ENCODE measurements at regions not wholly inside any gene's neighbourhood (a gene's known extent, or its start where the extent isn't known, plus 50 kb on each side); places are given as distances from the start of the nearest gene placed in this dataset.

- Mint-ChIP-seq H3K4me1 (peaks cover 8% of the 10 kb centered on the region), H3K4me3 (no peak overlapping the region), H3K36me3 (no peaks in the 10 kb centered on the region), H3K27ac (no peak overlapping the region), H3K27me3 (peaks cover 21% of the 10 kb centered on the region), H3K9me3 (no peaks in the 10 kb centered on the region)
- no peak for ATAC-seq
Observed at GRCh38 chr19:34835631-34836351, 62.8 kb upstream of the ZNF599 start.

DNA sequence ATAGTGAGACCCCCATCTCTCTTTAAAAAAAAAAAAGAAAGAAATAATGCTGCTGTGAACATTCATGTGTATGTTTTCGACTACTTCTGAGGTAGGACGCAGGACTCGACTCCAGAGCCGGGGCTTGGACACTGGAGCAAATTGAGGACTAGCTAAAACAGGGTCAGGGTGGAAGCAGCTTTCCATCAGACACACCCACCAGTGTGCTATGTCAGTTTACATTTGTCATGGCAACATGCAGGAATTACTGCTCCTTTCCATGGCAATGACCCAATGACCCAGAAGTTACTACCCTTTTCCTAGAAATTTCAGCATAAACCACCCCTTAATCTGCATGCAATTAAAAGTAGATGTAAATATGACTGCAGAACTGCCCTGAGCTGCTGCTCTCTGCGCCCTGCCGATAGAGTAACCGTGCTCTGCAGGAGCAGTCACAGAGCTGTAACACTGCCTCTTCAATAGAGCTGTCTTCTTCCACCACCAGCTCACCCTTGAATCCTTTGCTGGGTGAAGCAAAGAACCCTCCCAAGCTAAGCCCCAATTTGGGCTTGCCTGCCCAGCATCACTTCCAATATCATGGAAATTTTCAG, 61.6 kb upstream of the ZNF599 start:
- Mint-ChIP-seq H3K36me3 (no peaks in the 10 kb centered on the region), H3K27ac (no peak overlapping the region), H3K4me1 (peaks cover 8% of the 10 kb centered on the region), H3K27me3 (peaks cover 21% of the 10 kb centered on the region), H3K4me3 (no peak overlapping the region), H3K9me3 (no peaks in the 10 kb centered on the region)
- ATAC-seq, result no peak

DNA sequence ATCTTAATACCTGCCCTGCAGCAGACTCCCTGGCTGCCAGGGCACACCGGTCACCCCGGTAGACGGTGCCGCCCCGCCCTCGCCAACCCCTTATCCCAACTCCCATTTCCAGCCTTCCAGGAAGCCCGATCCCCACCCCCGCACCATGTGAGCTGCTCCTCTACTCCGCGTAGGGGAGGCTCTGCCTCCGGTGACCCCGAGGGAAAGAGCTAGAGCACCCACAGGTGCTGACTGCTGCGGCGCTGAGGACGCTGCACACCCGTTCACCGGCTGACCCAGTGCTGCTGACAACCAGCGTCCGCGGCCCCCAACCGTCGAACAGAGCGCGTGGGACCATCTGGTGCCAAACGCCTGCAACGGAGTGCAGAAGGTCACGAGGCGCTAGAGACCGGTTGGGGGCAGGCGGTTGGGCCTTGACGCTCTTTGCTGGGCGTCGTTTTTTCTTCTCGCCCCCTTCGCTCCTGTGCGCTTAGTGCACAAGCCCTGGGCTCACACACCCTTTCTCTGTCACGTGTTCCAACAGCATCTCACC, 59.6 kb upstream of the ZNF599 start:
- no peak for ATAC-seq
- H3K36me3 Mint-ChIP-seq, result no peaks in the 10 kb centered on the region
- no peak overlapping the region for H3K4me3 Mint-ChIP-seq
- H3K9me3 Mint-ChIP-seq, result no peaks in the 10 kb centered on the region
- no peaks in the 10 kb centered on the region for H3K4me1 Mint-ChIP-seq
- no peak overlapping the region for H3K27ac Mint-ChIP-seq
- peaks cover 10% of the 10 kb centered on the region for H3K27me3 Mint-ChIP-seq

DNA sequence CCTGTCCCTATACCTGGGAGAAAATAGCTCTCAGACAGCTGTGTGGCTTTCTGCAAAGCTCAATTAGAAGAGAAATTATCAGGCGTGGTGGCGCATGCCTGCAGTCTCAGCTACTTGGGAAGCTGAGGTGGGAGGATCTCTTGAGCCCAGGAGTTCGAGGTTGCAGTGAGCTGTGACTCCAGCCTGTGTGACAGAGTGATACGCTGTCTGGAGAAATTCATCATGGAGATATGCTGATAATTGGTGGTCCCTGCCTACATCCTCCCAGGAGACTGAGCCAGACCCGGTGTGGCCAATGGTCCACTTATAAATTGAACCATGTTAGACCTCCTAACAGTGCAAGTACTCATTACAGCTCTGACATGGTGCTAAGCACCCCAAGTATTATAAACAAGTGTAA, 58.7 kb upstream of the ZNF599 start:
- H3K27ac Mint-ChIP-seq, result no peak overlapping the region
- no peak for ATAC-seq
- H3K9me3 Mint-ChIP-seq, result no peaks in the 10 kb centered on the region

GRCh38 chr19:34828156-34828555, 55.1 kb upstream of the ZNF599 start:
- H3K4me1 Mint-ChIP-seq, result no peaks in the 10 kb centered on the region
- no peak overlapping the region for H3K27ac Mint-ChIP-seq

More for the DNA sequence above, 58.7 kb upstream of the ZNF599 start:
- Mint-ChIP-seq H3K4me3 (no peak overlapping the region), H3K27me3 (peaks cover 1% of the 10 kb centered on the region), H3K4me1 (no peaks in the 10 kb centered on the region), H3K36me3 (no peaks in the 10 kb centered on the region)

GRCh38 chr19:34825212-34825611, 52.2 kb upstream of the ZNF599 start:
- Mint-ChIP-seq H3K4me3 (no peak overlapping the region), H3K9me3 (peaks cover 4% of the 10 kb centered on the region), H3K27ac (no peak overlapping the region), H3K36me3 (peaks cover 2% of the 10 kb centered on the region), H3K4me1 (no peaks in the 10 kb centered on the region), H3K27me3 (no peaks in the 10 kb centered on the region)
- ATAC-seq, result no peak

More at GRCh38 chr19:34828156-34828555, 55.1 kb upstream of the ZNF599 start:
- Mint-ChIP-seq H3K4me3 (no peak overlapping the region), H3K36me3 (no peaks in the 10 kb centered on the region), H3K9me3 (peaks cover 3% of the 10 kb centered on the region), H3K27me3 (no peaks in the 10 kb centered on the region)
- ATAC-seq, result no peak

- Mint-ChIP-seq H3K9me3 (peaks cover 9% of the 10 kb centered on the region), H3K27me3 (no peaks in the 10 kb centered on the region), H3K36me3 (peaks cover 7% of the 10 kb centered on the region), H3K4me3 (no peak overlapping the region), H3K27ac (no peak overlapping the region), H3K4me1 (no peaks in the 10 kb centered on the region)
- no peak for ATAC-seq
Observed at GRCh38 chr19:34824686-34825085, 51.7 kb upstream of the ZNF599 start.
